Hepatocyte (in vitro differentiated cells): ENCODE measurements at regions not wholly inside any gene's neighbourhood (a gene's known extent, or its start where the extent isn't known, plus 50 kb on each side); places are given as distances from the start of the nearest gene placed in this dataset.
"Not testable (repeated sequence)": the region's sequence is repeated elsewhere in the genome, so short reads cannot be mapped to it uniquely, and the experiment has no call there.

Source experiments
- EZH2 ChIP-seq: fragments of 200-600 bp; sonication (generic); IDR thresholded peaks from 2 replicates; pipeline ENCODE4 v1.6.1; 2016; ENCODE audit warnings: antibody characterized with exemption, mild to moderate bottlenecking, borderline replicate concordance
- EZH2phosphoT487 ChIP-seq: fragments of 200-600 bp; sonication (generic); IDR thresholded peaks from one replicate; pipeline ENCODE4 v1.6.1; 2018; ENCODE audit warnings: antibody characterized with exemption, mild to moderate bottlenecking, low read depth, moderate library complexity; ENCODE audit not compliant: unreplicated experiment, severe bottlenecking
- TF ChIP-seq, protein P1 (sequence below): fragments of 200-600 bp; sonication (generic); IDR thresholded peaks from 2 replicates; pipeline ENCODE4 v1.5.1; 2016; ENCODE audit warnings: antibody characterized with exemption, mild to moderate bottlenecking; ENCODE audit not compliant: poor library complexity

DNA sequence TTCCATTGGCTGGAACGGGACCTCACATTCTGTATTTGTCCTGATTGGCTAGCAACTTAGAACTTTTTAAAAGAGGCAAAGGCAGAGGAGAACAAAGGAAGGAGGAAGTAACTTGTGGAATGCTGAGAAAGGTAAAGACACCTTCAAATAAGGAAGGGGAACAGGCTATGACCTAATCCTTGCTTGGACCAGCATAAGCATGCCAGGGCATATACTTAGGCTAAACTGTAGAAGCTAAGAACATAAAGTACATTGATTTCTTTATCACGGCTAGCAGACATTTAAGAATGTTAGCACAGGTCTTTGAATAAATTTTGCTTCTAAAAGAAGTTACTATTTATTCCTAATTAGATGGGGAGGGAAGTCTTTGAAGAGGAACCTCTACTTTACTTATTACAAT is 136.4 kb upstream of the SMYD2 start:
- TF ChIP-seq, protein P1, sequence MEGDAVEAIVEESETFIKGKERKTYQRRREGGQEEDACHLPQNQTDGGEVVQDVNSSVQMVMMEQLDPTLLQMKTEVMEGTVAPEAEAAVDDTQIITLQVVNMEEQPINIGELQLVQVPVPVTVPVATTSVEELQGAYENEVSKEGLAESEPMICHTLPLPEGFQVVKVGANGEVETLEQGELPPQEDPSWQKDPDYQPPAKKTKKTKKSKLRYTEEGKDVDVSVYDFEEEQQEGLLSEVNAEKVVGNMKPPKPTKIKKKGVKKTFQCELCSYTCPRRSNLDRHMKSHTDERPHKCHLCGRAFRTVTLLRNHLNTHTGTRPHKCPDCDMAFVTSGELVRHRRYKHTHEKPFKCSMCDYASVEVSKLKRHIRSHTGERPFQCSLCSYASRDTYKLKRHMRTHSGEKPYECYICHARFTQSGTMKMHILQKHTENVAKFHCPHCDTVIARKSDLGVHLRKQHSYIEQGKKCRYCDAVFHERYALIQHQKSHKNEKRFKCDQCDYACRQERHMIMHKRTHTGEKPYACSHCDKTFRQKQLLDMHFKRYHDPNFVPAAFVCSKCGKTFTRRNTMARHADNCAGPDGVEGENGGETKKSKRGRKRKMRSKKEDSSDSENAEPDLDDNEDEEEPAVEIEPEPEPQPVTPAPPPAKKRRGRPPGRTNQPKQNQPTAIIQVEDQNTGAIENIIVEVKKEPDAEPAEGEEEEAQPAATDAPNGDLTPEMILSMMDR, result not testable (repeated sequence)
- not testable (repeated sequence) for TF ChIP-seq EZH2phosphoT487, EZH2
